Dedifferentiated amniotic fluid mesenchymal stem cell (primary cell): ENCODE measurements at regions not wholly inside any gene's neighbourhood (a gene's known extent, or its start where the extent isn't known, plus 50 kb on each side); places are given as distances from the start of the nearest gene placed in this dataset.
"Not testable (repeated sequence)": the region's sequence is repeated elsewhere in the genome, so short reads cannot be mapped to it uniquely, and the experiment has no call there.

Experiments used
- DNase-seq: peaks from one replicate; pipeline ENCODE4 v3.0.0-alpha.2; 2016; ENCODE audit errors: extremely low spot score

GRCh38 chrX:74080165-74080564 is 223.8 kb upstream of the ZCCHC13 start:
- DNase-seq = no peak

- DNase-seq = no peak
Observed at GRCh38 chrX:74065831-74066390, 213.4 kb upstream of the XIST start.

- no peak for DNase-seq
Observed at GRCh38 chrX:74063426-74064155, 211.1 kb upstream of the XIST start.

GRCh38 chrX:74061879-74062278 is 209.4 kb upstream of the XIST start:
- DNase-seq = no peak

GRCh38 chrX:74049126-74049525 is 196.6 kb upstream of the XIST start:
- DNase-seq = no peak

GRCh38 chrX:74034066-74034465 is 181.6 kb upstream of the XIST start:
- DNase-seq = not testable (repeated sequence)

GRCh38 chrX:74031527-74031926 is 179.0 kb upstream of the XIST start:
- not testable (repeated sequence) for DNase-seq

GRCh38 chrX:74030766-74031165 is 178.3 kb upstream of the XIST start:
- DNase-seq = not testable (repeated sequence)

GRCh38 chrX:74025145-74025544 is 172.6 kb upstream of the XIST start:
- DNase-seq = not testable (repeated sequence)

GRCh38 chrX:74023203-74023602 is 170.7 kb upstream of the XIST start:
- DNase-seq = no peak

- DNase-seq = no peak
Observed at GRCh38 chrX:74018253-74018652, 165.7 kb upstream of the XIST start.

- peak; percentile 43 for DNase-seq
Observed at GRCh38 chrX:74015379-74016019, 163.0 kb upstream of the XIST start.

- no peak for DNase-seq
Observed at GRCh38 chrX:74009041-74009440, 156.5 kb upstream of the XIST start.

GRCh38 chrX:73992019-73992418 is 139.5 kb upstream of the XIST start:
- DNase-seq = no peak

- DNase-seq = no peak
Observed at GRCh38 chrX:73987166-73987565, 134.7 kb upstream of the XIST start.

- DNase-seq = no peak
Observed at GRCh38 chrX:73979551-73980131, 127.1 kb upstream of the XIST start.

- DNase-seq = no peak
Observed at GRCh38 chrX:73977542-73978169, 125.1 kb upstream of the XIST start.

- not testable (repeated sequence) for DNase-seq
Observed at GRCh38 chrX:73967461-73967860, 114.9 kb upstream of the XIST start.

GRCh38 chrX:73965833-73966232 is 113.3 kb upstream of the XIST start:
- DNase-seq = no peak

GRCh38 chrX:73964579-73964978 is 112.1 kb upstream of the XIST start:
- no peak for DNase-seq

GRCh38 chrX:73963682-73964081 is 111.2 kb upstream of the XIST start:
- DNase-seq = no peak

GRCh38 chrX:73962948-73963347 is 110.4 kb upstream of the XIST start:
- DNase-seq = no peak
